ENCODE measurements at regions not wholly inside any gene's neighbourhood (a gene's known extent, or its start where the extent isn't known, plus 50 kb on each side); places are given as distances from the start of the nearest gene placed in this dataset.
A peak's percentile ranks its signal among the peaks of the same experiment; 100 is the strongest.

- DNase-seq (ENCODE audit: low read depth) = peak; percentile 91
These were observed 285.4 kb downstream of the THBS2 start for GRCh38 chr6:168968228-168968627.

- DNase-seq (ENCODE audit: low read depth) = no peak
These were observed 286.2 kb downstream of the THBS2 start for GRCh38 chr6:168967281-168967925.

GRCh38 chr6:168964138-168964835 is 289.4 kb downstream of the THBS2 start:
- DNase-seq (ENCODE audit: low read depth) = no peak

- no peak for DNase-seq (ENCODE audit: low read depth)
These were observed 290.8 kb downstream of the THBS2 start for GRCh38 chr6:168962886-168963285.

GRCh38 chr6:168961264-168961656 is 292.4 kb downstream of the THBS2 start:
- DNase-seq (ENCODE audit: low read depth) = no peak

- no peak for DNase-seq (ENCODE audit: low read depth)
These were observed 292.9 kb downstream of the THBS2 start for GRCh38 chr6:168960551-168961263.

GRCh38 chr6:168959696-168960095 is 293.9 kb downstream of the THBS2 start:
- no peak for DNase-seq (ENCODE audit: low read depth)

- peak; percentile 47 for DNase-seq (ENCODE audit: low read depth)
These were observed 296.5 kb downstream of the THBS2 start for GRCh38 chr6:168956884-168957730.

- no peak for DNase-seq (ENCODE audit: low read depth)
These were observed 297.4 kb downstream of the THBS2 start for GRCh38 chr6:168956141-168956838.

- no peak for DNase-seq (ENCODE audit: low read depth)
These were observed 300.2 kb downstream of the THBS2 start for GRCh38 chr6:168953461-168953860.

- no peak for DNase-seq (ENCODE audit: low read depth)
These were observed 302.4 kb downstream of the THBS2 start for GRCh38 chr6:168951217-168951616.

GRCh38 chr6:168950858-168951214 is 302.8 kb downstream of the THBS2 start:
- DNase-seq (ENCODE audit: low read depth) = no peak

GRCh38 chr6:168949981-168950857 is 303.4 kb downstream of the THBS2 start:
- no peak for DNase-seq (ENCODE audit: low read depth)

- no peak for DNase-seq (ENCODE audit: low read depth)
These were observed 304.6 kb downstream of the THBS2 start for GRCh38 chr6:168948990-168949531.

- DNase-seq (ENCODE audit: low read depth) = no peak
These were observed 305.6 kb downstream of the THBS2 start for GRCh38 chr6:168948002-168948401.

- no peak for DNase-seq (ENCODE audit: low read depth)
These were observed 310.3 kb downstream of the THBS2 start for GRCh38 chr6:168943231-168943905.

- DNase-seq (ENCODE audit: low read depth) = no peak
These were observed 311.0 kb downstream of the THBS2 start for GRCh38 chr6:168942646-168943045.

- no peak for DNase-seq (ENCODE audit: low read depth)
These were observed 312.6 kb downstream of the THBS2 start for GRCh38 chr6:168941036-168941435.

GRCh38 chr6:168939796-168940195 is 313.9 kb downstream of the THBS2 start:
- no peak for DNase-seq (ENCODE audit: low read depth)

- DNase-seq (ENCODE audit: low read depth) = no peak
These were observed 314.6 kb downstream of the THBS2 start for GRCh38 chr6:168939041-168939440.

All from non-pigmented ciliary epithelial cell (primary cell).